ENCODE measurements at regions not wholly inside any gene's neighbourhood (a gene's known extent, or its start where the extent isn't known, plus 50 kb on each side); places are given as distances from the start of the nearest gene placed in this dataset.

DNA sequence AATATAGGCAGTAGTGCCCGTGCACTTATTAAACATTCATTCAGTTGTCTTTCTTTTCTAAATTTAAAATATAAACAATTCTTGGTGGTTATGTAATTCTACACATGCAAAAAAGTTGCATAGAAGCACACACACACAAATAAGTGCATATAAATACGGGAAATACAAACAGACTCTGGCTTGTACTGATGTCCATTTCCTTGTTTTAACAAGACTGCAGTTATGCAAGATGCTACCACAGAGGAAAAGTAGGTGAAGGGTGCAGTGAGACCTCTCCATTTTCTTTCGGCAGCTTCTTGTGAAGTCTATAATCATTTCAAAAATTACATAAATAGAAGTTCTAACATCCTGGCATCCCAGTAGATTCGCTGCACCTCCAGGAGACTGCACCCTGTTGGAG lies 130.6 kb upstream of the BCL6 start:
- Histone ChIP-seq H4K20me1 (replicated peaks; ENCODE audit: control insufficient read depth, extremely low read depth, insufficient read depth, low read length) (no peaks in the 10 kb centered on the region), H3K9ac (replicated peaks; ENCODE audit: extremely low read depth, insufficient read depth, low read length) (no peak overlapping the region), H3K27ac (ENCODE audit: insufficient read depth, low read depth, low read length) (no peak overlapping the region), H3K79me2 (ENCODE audit: control insufficient read depth, insufficient read depth, low read length) (no peaks in the 10 kb centered on the region), H3K4me2 (ENCODE audit: insufficient read depth, low read length) (no peak overlapping the region), H3K4me3 (replicated peaks in 1 of 3; ENCODE audit: insufficient read depth in 1 of 3, low read depth in 1 of 3, low read length in 3 of 3) (no peak overlapping the region), H3K4me1 (ENCODE audit: control insufficient read depth, extremely low read depth, insufficient read depth, low read length) (no peaks in the 10 kb centered on the region), H3K9me3 (replicated peaks; ENCODE audit: control insufficient read depth, insufficient read depth, low read length) (no peaks in the 10 kb centered on the region), H3K36me3 (ENCODE audit: control insufficient read depth in 2 of 2, extremely low read depth in 1 of 2, insufficient read depth in 2 of 2, low read length in 2 of 2) (no peaks in the 10 kb centered on the region), H2AFZ (ENCODE audit: low read depth, low read length) (no peak overlapping the region), H3K9me1 (replicated peaks; ENCODE audit: control insufficient read depth, extremely low read depth, insufficient read depth, low read length) (no peaks in the 10 kb centered on the region), H3K27me3 (ENCODE audit: control insufficient read depth in 2 of 2, insufficient read depth in 2 of 2, low read length in 2 of 2) (peaks cover 4 to 5% of the 10 kb centered on the region in 2 experiments)
- POLR2A ChIA-PET, result no interaction called here
- intact Hi-C loops (cut with micrococcal nuclease) (no loop called here), dilution Hi-C loops (cut with MboI; ENCODE audit: extremely low pct_ligation_motif_present, low sequenced_read_pairs) (no loop called here)
- DNase-seq (ENCODE audit: low read depth, low spot score), result no peak
- TF ChIP-seq MYC (IDR thresholded peaks at IDR 0.05; ENCODE audit: low read depth, low read length), result no peak
- TF ChIP-seq JUN (IDR thresholded peaks at IDR 0.05; ENCODE audit: borderline replicate concordance, insufficient read depth, insufficient read length, low read depth), result no peak
- no peak for TF ChIP-seq POLR2AphosphoS5 (IDR thresholded peaks at IDR 0.05; ENCODE audit: insufficient read depth, low read depth, low read length)
- TF ChIP-seq FOS (IDR thresholded peaks at IDR 0.05; ENCODE audit: borderline replicate concordance, insufficient read depth, low read length), result no peak
- TF ChIP-seq, protein P1, sequence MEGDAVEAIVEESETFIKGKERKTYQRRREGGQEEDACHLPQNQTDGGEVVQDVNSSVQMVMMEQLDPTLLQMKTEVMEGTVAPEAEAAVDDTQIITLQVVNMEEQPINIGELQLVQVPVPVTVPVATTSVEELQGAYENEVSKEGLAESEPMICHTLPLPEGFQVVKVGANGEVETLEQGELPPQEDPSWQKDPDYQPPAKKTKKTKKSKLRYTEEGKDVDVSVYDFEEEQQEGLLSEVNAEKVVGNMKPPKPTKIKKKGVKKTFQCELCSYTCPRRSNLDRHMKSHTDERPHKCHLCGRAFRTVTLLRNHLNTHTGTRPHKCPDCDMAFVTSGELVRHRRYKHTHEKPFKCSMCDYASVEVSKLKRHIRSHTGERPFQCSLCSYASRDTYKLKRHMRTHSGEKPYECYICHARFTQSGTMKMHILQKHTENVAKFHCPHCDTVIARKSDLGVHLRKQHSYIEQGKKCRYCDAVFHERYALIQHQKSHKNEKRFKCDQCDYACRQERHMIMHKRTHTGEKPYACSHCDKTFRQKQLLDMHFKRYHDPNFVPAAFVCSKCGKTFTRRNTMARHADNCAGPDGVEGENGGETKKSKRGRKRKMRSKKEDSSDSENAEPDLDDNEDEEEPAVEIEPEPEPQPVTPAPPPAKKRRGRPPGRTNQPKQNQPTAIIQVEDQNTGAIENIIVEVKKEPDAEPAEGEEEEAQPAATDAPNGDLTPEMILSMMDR (IDR thresholded peaks at IDR 0.05; ENCODE audit: extremely low read depth in 1 of 2, insufficient read depth in 1 of 2, low read depth in 1 of 2, low read length in 2 of 2), result no peak
- no peak for TF ChIP-seq GATA2 (IDR thresholded peaks at IDR 0.05; ENCODE audit: insufficient read depth, insufficient read length, low read depth, low read length)
- TF ChIP-seq POLR2A (IDR thresholded peaks at IDR 0.05; ENCODE audit: low read depth, low read length), result no peak
- TF ChIP-seq EZH2 (IDR thresholded peaks at IDR 0.05; ENCODE audit: borderline replicate concordance, low read depth, low read length, severe bottlenecking), result no peak
- TF ChIP-seq, protein P2, sequence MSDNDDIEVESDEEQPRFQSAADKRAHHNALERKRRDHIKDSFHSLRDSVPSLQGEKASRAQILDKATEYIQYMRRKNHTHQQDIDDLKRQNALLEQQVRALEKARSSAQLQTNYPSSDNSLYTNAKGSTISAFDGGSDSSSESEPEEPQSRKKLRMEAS (IDR thresholded peaks at IDR 0.05; ENCODE audit: insufficient read depth, insufficient read length), result no peak
- no peak for FAIRE-seq
- CTCF ChIA-PET, result no interaction called here
- no TSS peak for BruUV-seq (replicated peaks)
